ENCODE measurements at regions not wholly inside any gene's neighbourhood (a gene's known extent, or its start where the extent isn't known, plus 50 kb on each side); places are given as distances from the start of the nearest gene placed in this dataset.

- WGBS, 5 donors: 77 to 93% (median 87%) methylated on average over 6 of the region's 6 CpGs
- Histone ChIP-seq H3K36me3 (no peaks in the 10 kb centered on the region), H3K4me1 (no peaks in the 10 kb centered on the region), H3K9me3 (no peaks in the 10 kb centered on the region), H3K27me3 (replicated peaks in 1 of 7) (no peaks in the 10 kb centered on the region), H3K4me3 (no peak overlapping the region), H3K27ac (no peak overlapping the region)
- TF ChIP-seq POLR2AphosphoS5 (IDR thresholded peaks at IDR 0.05) (no peak), POLR2A (IDR thresholded peaks at IDR 0.05) (no peak), CTCF (IDR thresholded peaks at IDR 0.05 in 8 of 11, conservative IDR thresholded peaks at IDR 0.05 in 3 of 11) (no peak)
- no peak for DNase-seq
- intact Hi-C loops (cut with DNase I; ENCODE audit: low total_unique reads): no loop called here
Measured at GRCh38 chr18:59801576-59801975, 98.2 kb upstream of the PMAIP1 start.

- Histone ChIP-seq H3K4me1 (no peaks in the 10 kb centered on the region), H3K27ac (no peak overlapping the region), H3K27me3 (replicated peaks in 1 of 7) (no peaks in the 10 kb centered on the region), H3K4me3 (no peak overlapping the region), H3K9me3 (no peaks in the 10 kb centered on the region), H3K36me3 (no peaks in the 10 kb centered on the region)
- TF ChIP-seq CTCF (IDR thresholded peaks at IDR 0.05 in 8 of 11, conservative IDR thresholded peaks at IDR 0.05 in 3 of 11) (no peak), POLR2AphosphoS5 (IDR thresholded peaks at IDR 0.05) (no peak), POLR2A (IDR thresholded peaks at IDR 0.05) (no peak)
- DNase-seq: no peak
- intact Hi-C loops (cut with DNase I; ENCODE audit: low total_unique reads): no loop called here
- 77 to 95% (median 85%) methylated on average over 4 of the region's 4 CpGs for WGBS, 5 donors
Measured at GRCh38 chr18:59800897-59801296, 98.9 kb upstream of the PMAIP1 start.

GRCh38 chr18:59799383-59800015, 100.3 kb upstream of the PMAIP1 start:
- intact Hi-C loops (cut with DNase I; ENCODE audit: low total_unique reads): no loop called here
- no peaks in the 10 kb centered on the region for H3K36me3 ChIP-seq
- no peak for TF ChIP-seq POLR2AphosphoS5 (IDR thresholded peaks at IDR 0.05)
- no peak for TF ChIP-seq POLR2A (IDR thresholded peaks at IDR 0.05)
- no peak for TF ChIP-seq CTCF (IDR thresholded peaks at IDR 0.05 in 8 of 11, conservative IDR thresholded peaks at IDR 0.05 in 3 of 11)
- H3K9me3 ChIP-seq: no peaks in the 10 kb centered on the region
- H3K4me3 ChIP-seq: no peak overlapping the region
- H3K27ac ChIP-seq: no peak overlapping the region
- H3K4me1 ChIP-seq: no peaks in the 10 kb centered on the region
- H3K27me3 ChIP-seq (replicated peaks in 1 of 7): no peaks in the 10 kb centered on the region
- DNase-seq: no peak
- 65 to 88% (median 78%) methylated on average over 6 of the region's 6 CpGs for WGBS, 5 donors

GRCh38 chr18:59795882-59796281, 98.7 kb upstream of the CCBE1 start:
- no peak overlapping the region for H3K27ac ChIP-seq
- no peaks in the 10 kb centered on the region for H3K4me1 ChIP-seq
- TF ChIP-seq CTCF (IDR thresholded peaks at IDR 0.05 in 8 of 11, conservative IDR thresholded peaks at IDR 0.05 in 3 of 11) (no peak), POLR2A (IDR thresholded peaks at IDR 0.05) (no peak), POLR2AphosphoS5 (IDR thresholded peaks at IDR 0.05) (no peak)
- DNase-seq: no peak
- H3K4me3 ChIP-seq: no peak overlapping the region
- no peaks in the 10 kb centered on the region for H3K9me3 ChIP-seq
- WGBS, 5 donors: 75 to 91% (median 81%) methylated on average over 5 of the region's 5 CpGs
- no peaks in the 10 kb centered on the region for H3K27me3 ChIP-seq (replicated peaks in 1 of 7)
- H3K36me3 ChIP-seq: no peaks in the 10 kb centered on the region
- intact Hi-C loops (cut with DNase I; ENCODE audit: low total_unique reads): no loop called here

Measured in spleen (tissue), 11 donors.